ENCODE measurements at regions not wholly inside any gene's neighbourhood (a gene's known extent, or its start where the extent isn't known, plus 50 kb on each side); places are given as distances from the start of the nearest gene placed in this dataset.

- TF ChIP-seq CTCF (IDR thresholded peaks at IDR 0.05 in 8 of 11, conservative IDR thresholded peaks at IDR 0.05 in 3 of 11), result no peak
- TF ChIP-seq POLR2A (IDR thresholded peaks at IDR 0.05), result no peak
These were observed 103.7 kb upstream of the TAF1B start for GRCh38 chr2:9739531-9739964.
